MV-4-11 (cell line): ENCODE measurements at regions not wholly inside any gene's neighbourhood (a gene's known extent, or its start where the extent isn't known, plus 50 kb on each side); places are given as distances from the start of the nearest gene placed in this dataset.
"Not testable (repeated sequence)": the region's sequence is repeated elsewhere in the genome, so short reads cannot be mapped to it uniquely, and the experiment has no call there.

Experiments used
- DNase-seq: peaks from one replicate; lab custom pipeline; 2025; lab: John Stamatoyannopoulos, UW

- DNase-seq: no peak
Measured at GRCh38 chr12:92398565-92399309, 253.1 kb upstream of the BTG1 start.

- DNase-seq: no peak
Measured at GRCh38 chr12:92396647-92397252, 251.1 kb upstream of the BTG1 start.

GRCh38 chr12:92395322-92395721 lies 249.7 kb upstream of the BTG1 start:
- no peak for DNase-seq

- no peak for DNase-seq
Measured at GRCh38 chr12:92394895-92395294, 249.2 kb upstream of the BTG1 start.

- DNase-seq: no peak
Measured at GRCh38 chr12:92393504-92393903, 247.9 kb upstream of the BTG1 start.

GRCh38 chr12:92391726-92392125 lies 246.1 kb upstream of the BTG1 start:
- DNase-seq: not testable (repeated sequence)

GRCh38 chr12:92389466-92389865 lies 243.8 kb upstream of the BTG1 start:
- no peak for DNase-seq

GRCh38 chr12:92385296-92385695 lies 239.7 kb upstream of the BTG1 start:
- no peak for DNase-seq

GRCh38 chr12:92384571-92384970 lies 238.9 kb upstream of the BTG1 start:
- no peak for DNase-seq

GRCh38 chr12:92382383-92382878 lies 236.8 kb upstream of the BTG1 start:
- DNase-seq: no peak

GRCh38 chr12:92381856-92382255 lies 236.2 kb upstream of the BTG1 start:
- DNase-seq: no peak

GRCh38 chr12:92378682-92379479 lies 233.2 kb upstream of the BTG1 start:
- no peak for DNase-seq

GRCh38 chr12:92375504-92375903 lies 229.9 kb upstream of the BTG1 start:
- DNase-seq: not testable (repeated sequence)

- peak; percentile 48 for DNase-seq
Measured at GRCh38 chr12:92370828-92371227, 225.2 kb upstream of the BTG1 start.

GRCh38 chr12:92369636-92370035 lies 224.0 kb upstream of the BTG1 start:
- no peak for DNase-seq

GRCh38 chr12:92369056-92369455 lies 223.4 kb upstream of the BTG1 start:
- DNase-seq: no peak

- no peak for DNase-seq
Measured at GRCh38 chr12:92365836-92366235, 220.2 kb upstream of the BTG1 start.

GRCh38 chr12:92365333-92365732 lies 219.7 kb upstream of the BTG1 start:
- DNase-seq: no peak

- DNase-seq: peak; percentile 88
Measured at GRCh38 chr12:92363295-92364146, 217.9 kb upstream of the BTG1 start.

GRCh38 chr12:92362785-92363184 lies 217.1 kb upstream of the BTG1 start:
- no peak for DNase-seq

GRCh38 chr12:92362126-92362525 lies 216.5 kb upstream of the BTG1 start:
- DNase-seq: no peak

GRCh38 chr12:92360543-92360942 lies 214.9 kb upstream of the BTG1 start:
- peak; percentile 4 for DNase-seq
